SK-N-SH (cell line): ENCODE measurements at regions not wholly inside any gene's neighbourhood (a gene's known extent, or its start where the extent isn't known, plus 50 kb on each side); places are given as distances from the start of the nearest gene placed in this dataset.

ENCODE experiments used
- CTCF ChIP-seq: fragments of 200-600 bp; sonication (generic); IDR thresholded peaks from 2 replicates; pipeline ENCODE4 v1.6.1; 2017; ENCODE audit warnings: antibody characterized with exemption, mild to moderate bottlenecking, moderate library complexity
- EP300 ChIP-seq, 2 experiments: IDR thresholded peaks; 2 replicates each; pipeline versions ENCODE4 v1.4.0 to v1.6.1; 2012; ENCODE audit warnings: borderline replicate concordance in 1 of 2, low read depth in 1 of 2, low read length in 1 of 2
- FOSL2 ChIP-seq: IDR thresholded peaks from 2 replicates; pipeline ENCODE4 v1.4.0; 2012; ENCODE audit warnings: low read depth, mild to moderate bottlenecking, moderate library complexity, borderline replicate concordance
- IRF3 ChIP-seq: fragments of 150-350 bp; IDR thresholded peaks from 2 replicates; pipeline ENCODE4 v1.6.1; 2016; ENCODE audit warnings: mild to moderate bottlenecking, low read depth, low read length
- MAX ChIP-seq: IDR thresholded peaks from 2 replicates; pipeline ENCODE4 v1.4.0; 2012; ENCODE audit warnings: low read depth
- NRF1 ChIP-seq: IDR thresholded peaks from 2 replicates; pipeline ENCODE4 v1.6.1; 2012; ENCODE audit warnings: low read depth, mild to moderate bottlenecking, low read length
- POLR2AphosphoS5 ChIP-seq: IDR thresholded peaks from 2 replicates; pipeline ENCODE4 v1.6.1; 2012; ENCODE audit warnings: low read depth, low read length
- RAD21 ChIP-seq: IDR thresholded peaks from 2 replicates; pipeline ENCODE4 v1.6.1; 2012; ENCODE audit warnings: mild to moderate bottlenecking, low read length
- RFX5 ChIP-seq: IDR thresholded peaks from 2 replicates; pipeline ENCODE4 v1.6.1; 2012; ENCODE audit warnings: mild to moderate bottlenecking, improper control_type of control experiment, low read length
- TAF1 ChIP-seq: IDR thresholded peaks from 2 replicates; pipeline ENCODE4 v1.6.1; 2012; ENCODE audit warnings: low read depth, mild to moderate bottlenecking, low read length, moderate library complexity, borderline replicate concordance
- TEAD4 ChIP-seq: IDR thresholded peaks from 2 replicates; pipeline ENCODE4 v1.4.0; 2012; ENCODE audit warnings: mild to moderate bottlenecking, borderline replicate concordance; ENCODE audit not compliant: insufficient read depth

- TF ChIP-seq IRF3 (no peak), POLR2AphosphoS5 (no peak), MAX (no peak), CTCF (no peak), TAF1 (no peak), FOSL2 (no peak), RAD21 (no peak), NRF1 (no peak), EP300 (IDR thresholded peaks at IDR 0.05; ENCODE audit: borderline replicate concordance in 1 of 2, low read depth in 1 of 2, low read length in 1 of 2) (no peak), TEAD4 (no peak), RFX5 (no peak)
Measured at GRCh38 chr4:163736876-163737275, 242.4 kb downstream of the TMA16 start.
